OCI-LY7 (cell line): ENCODE measurements at regions not wholly inside any gene's neighbourhood (a gene's known extent, or its start where the extent isn't known, plus 50 kb on each side); places are given as distances from the start of the nearest gene placed in this dataset.

Experiments used
- CTCF ChIP-seq: fragments of 200-600 bp; sonication (generic); conservative IDR thresholded peaks from 2 replicates; pipeline ENCODE4 v1.5.1; 2014; ENCODE audit warnings: mild to moderate bottlenecking, antibody characterized with exemption, low read length, moderate library complexity, mixed read lengths
- EZH2phosphoT487 ChIP-seq: fragments of 200-600 bp; sonication (generic); IDR thresholded peaks from 2 replicates; pipeline ENCODE4 v1.6.1; 2018; ENCODE audit warnings: low read depth, borderline replicate concordance, mild to moderate bottlenecking, mixed run types, antibody characterized with exemption, low read length, moderate library complexity, mixed read lengths

- no peak for TF ChIP-seq CTCF
- no peak for TF ChIP-seq EZH2phosphoT487
Observed at GRCh38 chr4:81634165-81634564, 162.5 kb upstream of the RASGEF1B start.
